GM23338 (cell line): ENCODE measurements at regions not wholly inside any gene's neighbourhood (a gene's known extent, or its start where the extent isn't known, plus 50 kb on each side); places are given as distances from the start of the nearest gene placed in this dataset.

Source experiments
- ATAC-seq: fragments of 200-7000 bp; cut with Tn5 transposase; 3 replicates; pipeline ENCODE4 v1.9.1; 2020
- DNase-seq: peaks from one replicate; pipeline ENCODE4 v3.0.0-alpha.2; 2015; ENCODE audit warnings: low spot score
- H2AFZ ChIP-seq: fragments of 200-600 bp; sonication (generic); 2 replicates; pipeline ENCODE4 v1.8.0; 2016; ENCODE audit warnings: antibody characterized with exemption, mild to moderate bottlenecking, moderate library complexity
- H3F3A ChIP-seq: fragments of 200-600 bp; sonication (generic); replicated peaks from 2 replicates; pipeline ENCODE4 v1.8.0; 2017; ENCODE audit warnings: antibody characterized with exemption, mixed run types, low read depth
- H3K27ac ChIP-seq: fragments of 200-600 bp; sonication (generic); 2 replicates; pipeline ENCODE4 v1.6.1; 2016; ENCODE audit warnings: low read depth
- H3K27me3 ChIP-seq: fragments of 200-600 bp; sonication (generic); 2 replicates; pipeline ENCODE4 v1.8.0; 2016; ENCODE audit warnings: mild to moderate bottlenecking, mixed run types, moderate library complexity; ENCODE audit not compliant: insufficient read depth
- H3K36me3 ChIP-seq: fragments of 200-600 bp; sonication (generic); 2 replicates; pipeline ENCODE4 v1.8.0; 2016; ENCODE audit warnings: mild to moderate bottlenecking; ENCODE audit not compliant: insufficient read depth
- H3K4me1 ChIP-seq: fragments of 200-600 bp; sonication (generic); 2 replicates; pipeline ENCODE4 v1.8.0; 2016; ENCODE audit warnings: mild to moderate bottlenecking, moderate library complexity; ENCODE audit not compliant: insufficient read depth
- H3K4me2 ChIP-seq: fragments of 200-600 bp; sonication (generic); 2 replicates; pipeline ENCODE4 v1.7.1; 2017; ENCODE audit warnings: mixed run types
- H3K4me3 ChIP-seq: fragments of 200-600 bp; sonication (generic); 2 replicates; pipeline ENCODE4 v1.6.1; 2016; ENCODE audit warnings: mixed run types
- H3K79me2 ChIP-seq: fragments of 200-600 bp; sonication (generic); replicated peaks from 2 replicates; pipeline ENCODE4 v1.8.0; 2017; ENCODE audit warnings: mild to moderate bottlenecking; ENCODE audit not compliant: insufficient read depth
- H3K9me2 ChIP-seq: fragments of 200-600 bp; sonication (generic); 2 replicates; pipeline ENCODE4 v1.8.0; 2017; ENCODE audit not compliant: insufficient read depth
- H4K20me1 ChIP-seq: fragments of 200-600 bp; sonication (generic); replicated peaks from 2 replicates; pipeline ENCODE4 v1.8.0; 2017; ENCODE audit warnings: mild to moderate bottlenecking; ENCODE audit not compliant: insufficient read depth
- H3K27ac Mint-ChIP-seq: 2 replicates; pipeline ENCODE4 v1.8.0; 2020; ENCODE audit warnings: inconsistent platforms, mild to moderate bottlenecking, moderate library complexity, mixed read lengths
- H3K27me3 Mint-ChIP-seq: 3 replicates; pipeline ENCODE4 v1.8.0; 2022; ENCODE audit warnings: low read depth, mild to moderate bottlenecking, moderate library complexity, mixed read lengths, inconsistent platforms; ENCODE audit not compliant: insufficient read depth, poor library complexity
- H3K36me3 Mint-ChIP-seq: 3 replicates; pipeline ENCODE4 v1.8.0; 2021; ENCODE audit warnings: low read depth, mild to moderate bottlenecking, inconsistent platforms, moderate library complexity, mixed read lengths
- H3K4me1 Mint-ChIP-seq: 3 replicates; pipeline ENCODE4 v1.8.0; 2020; ENCODE audit warnings: mild to moderate bottlenecking, inconsistent platforms, mixed read lengths
- H3K4me3 Mint-ChIP-seq: 3 replicates; pipeline ENCODE4 v1.8.0; 2021; ENCODE audit warnings: moderate library complexity, mild to moderate bottlenecking, inconsistent platforms, mixed read lengths
- H3K9me3 Mint-ChIP-seq: 3 replicates; pipeline ENCODE4 v1.8.0; 2020; ENCODE audit warnings: moderate library complexity, mild to moderate bottlenecking, inconsistent platforms, mixed read lengths
- ETS1 ChIP-seq: IDR thresholded peaks from 2 replicates; pipeline ENCODE4 v1.6.1; 2016; ENCODE audit warnings: antibody characterized with exemption
- EZH2phosphoT487 ChIP-seq: fragments of 200-600 bp; sonication (generic); IDR thresholded peaks from one replicate; pipeline ENCODE4 v1.8.1; 2018; ENCODE audit warnings: antibody characterized with exemption; ENCODE audit not compliant: unreplicated experiment
- POLR2AphosphoS5 ChIP-seq: IDR thresholded peaks from 2 replicates; pipeline ENCODE4 v1.6.1; 2016; ENCODE audit warnings: antibody characterized with exemption, low read depth
- STAT1 ChIP-seq: IDR thresholded peaks from one replicate; pipeline ENCODE4 v1.6.1; 2016; ENCODE audit warnings: antibody characterized with exemption; ENCODE audit not compliant: unreplicated experiment
- ZNF331 ChIP-seq: fragments of 250-450 bp; sonication (Bioruptor Pico); IDR thresholded peaks from 2 replicates; pipeline ENCODE4 v1.5.0; 2020; ENCODE audit warnings: low read depth, mild to moderate bottlenecking, moderate library complexity
- ZNF462 ChIP-seq: fragments of 250-450 bp; sonication (Bioruptor Pico); IDR thresholded peaks from 2 replicates; pipeline ENCODE4 v1.5.0; 2020; ENCODE audit warnings: mild to moderate bottlenecking, moderate library complexity
- TF ChIP-seq, protein P1 (sequence below), 2 experiments: fragments of 200-600 bp in 1 of 2; sonication (generic) in 1 of 2; conservative IDR thresholded peaks; 2 replicates each; pipeline versions ENCODE4 v1.5.1 to v1.6.1; 2016 to 2017; ENCODE audit warnings: antibody characterized with exemption in 2 of 2, low read depth in 2 of 2, mild to moderate bottlenecking in 2 of 2, moderate library complexity in 1 of 2

- Histone ChIP-seq H3K4me1 (no peaks in the 10 kb centered on the region; the same call in 1 of the 2 replicates), H3K27ac (no peak overlapping the region), H3K27me3 (no peaks in the 10 kb centered on the region), H3K36me3 (no peaks in the 10 kb centered on the region), H3K9me2 (no peaks in the 10 kb centered on the region), H3K4me3 (no peak overlapping the region), H2AFZ (no peak overlapping the region), H3F3A (no peaks in the 10 kb centered on the region), H3K79me2 (no peaks in the 10 kb centered on the region), H4K20me1 (no peaks in the 10 kb centered on the region), H3K4me2 (no peak overlapping the region)
- Mint-ChIP-seq H3K27me3 (no peaks in the 10 kb centered on the region), H3K27ac (no peak overlapping the region), H3K36me3 (no peaks in the 10 kb centered on the region), H3K9me3 (no peaks in the 10 kb centered on the region; the same call in 2 of the 3 replicates), H3K4me1 (peaks cover 25% of the 10 kb centered on the region), H3K4me3 (no peak overlapping the region)
- no peak for DNase-seq
- ATAC-seq = no peak
- TF ChIP-seq ETS1 = no peak
Measured at GRCh38 chr16:27700304-27700995, 150.5 kb downstream of the KATNIP start.

- H3F3A ChIP-seq = no peaks in the 10 kb centered on the region
- H3K79me2 ChIP-seq = no peaks in the 10 kb centered on the region
- no peaks in the 10 kb centered on the region for H3K36me3 Mint-ChIP-seq
- no peak overlapping the region for H3K4me3 ChIP-seq
- H3K9me3 Mint-ChIP-seq = no peaks in the 10 kb centered on the region; the same call in 2 of the 3 replicates
- H3K36me3 ChIP-seq = no peaks in the 10 kb centered on the region
- DNase-seq (no peak), ATAC-seq (no peak)
- H4K20me1 ChIP-seq = no peaks in the 10 kb centered on the region
- no peak overlapping the region for H3K4me2 ChIP-seq
- H3K27ac ChIP-seq = no peak overlapping the region
- no peak overlapping the region for H3K27ac Mint-ChIP-seq
- H3K4me1 Mint-ChIP-seq = peaks cover 25% of the 10 kb centered on the region
- H2AFZ ChIP-seq = no peak overlapping the region
- no peak overlapping the region for H3K4me3 Mint-ChIP-seq
- H3K27me3 Mint-ChIP-seq = no peaks in the 10 kb centered on the region
- no peaks in the 10 kb centered on the region; the same call in 1 of the 2 replicates for H3K4me1 ChIP-seq
- H3K27me3 ChIP-seq = no peaks in the 10 kb centered on the region
- no peaks in the 10 kb centered on the region for H3K9me2 ChIP-seq
- TF ChIP-seq ETS1 (no peak), EZH2phosphoT487 (no peak), ZNF331 (CRISPR knock-in tag) (no peak), STAT1 (no peak), ZNF462 (CRISPR knock-in tag) (no peak), POLR2AphosphoS5 (no peak)
- TF ChIP-seq, protein P1, sequence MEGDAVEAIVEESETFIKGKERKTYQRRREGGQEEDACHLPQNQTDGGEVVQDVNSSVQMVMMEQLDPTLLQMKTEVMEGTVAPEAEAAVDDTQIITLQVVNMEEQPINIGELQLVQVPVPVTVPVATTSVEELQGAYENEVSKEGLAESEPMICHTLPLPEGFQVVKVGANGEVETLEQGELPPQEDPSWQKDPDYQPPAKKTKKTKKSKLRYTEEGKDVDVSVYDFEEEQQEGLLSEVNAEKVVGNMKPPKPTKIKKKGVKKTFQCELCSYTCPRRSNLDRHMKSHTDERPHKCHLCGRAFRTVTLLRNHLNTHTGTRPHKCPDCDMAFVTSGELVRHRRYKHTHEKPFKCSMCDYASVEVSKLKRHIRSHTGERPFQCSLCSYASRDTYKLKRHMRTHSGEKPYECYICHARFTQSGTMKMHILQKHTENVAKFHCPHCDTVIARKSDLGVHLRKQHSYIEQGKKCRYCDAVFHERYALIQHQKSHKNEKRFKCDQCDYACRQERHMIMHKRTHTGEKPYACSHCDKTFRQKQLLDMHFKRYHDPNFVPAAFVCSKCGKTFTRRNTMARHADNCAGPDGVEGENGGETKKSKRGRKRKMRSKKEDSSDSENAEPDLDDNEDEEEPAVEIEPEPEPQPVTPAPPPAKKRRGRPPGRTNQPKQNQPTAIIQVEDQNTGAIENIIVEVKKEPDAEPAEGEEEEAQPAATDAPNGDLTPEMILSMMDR (conservative IDR thresholded peaks at IDR 0.05; ENCODE audit: low read depth in 2 of 2) = no peak
Measured at GRCh38 chr16:27701381-27701780, 151.4 kb downstream of the KATNIP start.
